CD4-positive, alpha-beta memory T cell (primary cell): ENCODE measurements at regions not wholly inside any gene's neighbourhood (a gene's known extent, or its start where the extent isn't known, plus 50 kb on each side); places are given as distances from the start of the nearest gene placed in this dataset.
"Not testable (repeated sequence)": the region's sequence is repeated elsewhere in the genome, so short reads cannot be mapped to it uniquely, and the experiment has no call there.

Source experiments
- CTCF ChIA-PET: fragments of 350-600 bp; sonication (Branson Sonifier 250); formaldehyde crosslinking; loops from one replicate; lab custom pipeline; 2021; ENCODE audit warnings: inconsistent platforms; ENCODE audit not compliant: partially characterized antibody; lab: Charles Lee
- POLR2A ChIA-PET: fragments of 350-600 bp; sonication (Branson Sonifier 250); formaldehyde crosslinking; loops from one replicate; lab custom pipeline; 2021; ENCODE audit not compliant: partially characterized antibody; lab: Charles Lee
- DNase-seq, 5 donors: peaks; one replicate each; pipeline versions ENCODE4 v3.0.0 to v3.0.0-alpha.2; 2020 to 2022; ENCODE audit warnings: mixed read lengths in 1 of 5
- H3K27ac ChIP-seq: one replicate; pipeline ENCODE4 v1.7.0; 2013; ENCODE audit warnings: low read depth, low read length
- H3K27me3 ChIP-seq: 2 replicates; pipeline ENCODE4 v1.7.0; 2013; ENCODE audit warnings: mild to moderate bottlenecking, low read length, moderate library complexity; ENCODE audit not compliant: insufficient read depth
- H3K36me3 ChIP-seq: 2 replicates; pipeline ENCODE4 v1.7.0; 2013; ENCODE audit warnings: mild to moderate bottlenecking, low read length, moderate library complexity; ENCODE audit not compliant: insufficient read depth
- H3K4me1 ChIP-seq: 2 replicates; pipeline ENCODE4 v1.7.0; 2013; ENCODE audit warnings: mild to moderate bottlenecking, low read length, moderate library complexity; ENCODE audit not compliant: insufficient read depth
- H3K4me3 ChIP-seq, 2 donors: one replicate each; pipeline ENCODE4 v1.7.0; 2013; ENCODE audit warnings: low read length in 2 of 2, mild to moderate bottlenecking in 1 of 2
- H3K9me3 ChIP-seq, 2 donors: one replicate each; pipeline ENCODE4 v1.7.0; 2013; ENCODE audit warnings: low read length in 2 of 2, control low read depth in 1 of 2; ENCODE audit not compliant: control insufficient read depth in 1 of 2
- H3K27ac Mint-ChIP-seq, 7 donors: one replicate each; pipeline ENCODE4 v1.8.0; 2020 to 2021; ENCODE audit warnings: mixed read lengths in 7 of 7, mild to moderate bottlenecking in 6 of 7, inconsistent platforms in 3 of 7, moderate library complexity in 3 of 7
- H3K27me3 Mint-ChIP-seq, 2 donors: one replicate each; pipeline ENCODE4 v1.8.0; 2020 to 2021; ENCODE audit warnings: mixed read lengths in 2 of 2
- H3K36me3 Mint-ChIP-seq, 2 donors: one replicate each; pipeline ENCODE4 v1.8.0; 2020 to 2021; ENCODE audit warnings: mixed read lengths in 2 of 2, inconsistent platforms in 1 of 2, mild to moderate bottlenecking in 1 of 2
- H3K4me1 Mint-ChIP-seq, 4 donors: one replicate each; pipeline ENCODE4 v1.8.0; 2020 to 2021; ENCODE audit warnings: mixed read lengths in 4 of 4, mild to moderate bottlenecking in 1 of 4
- H3K4me3 Mint-ChIP-seq, 8 donors: one replicate each; pipeline ENCODE4 v1.8.0; 2020 to 2021; ENCODE audit warnings: mixed read lengths in 8 of 8, mild to moderate bottlenecking in 7 of 8, moderate library complexity in 6 of 8, inconsistent platforms in 3 of 8
- H3K9me3 Mint-ChIP-seq, 8 donors: one replicate each; pipeline ENCODE4 v1.8.0; 2020 to 2021; ENCODE audit warnings: mixed read lengths in 8 of 8, mild to moderate bottlenecking in 5 of 8, inconsistent platforms in 3 of 8, moderate library complexity in 1 of 8
- intact Hi-C: fragments of 100-400 bp; cut with micrococcal nuclease; formaldehyde crosslinking; loops from one replicate; pipeline ENCODE4 v1.15.1; 2023

DNA sequence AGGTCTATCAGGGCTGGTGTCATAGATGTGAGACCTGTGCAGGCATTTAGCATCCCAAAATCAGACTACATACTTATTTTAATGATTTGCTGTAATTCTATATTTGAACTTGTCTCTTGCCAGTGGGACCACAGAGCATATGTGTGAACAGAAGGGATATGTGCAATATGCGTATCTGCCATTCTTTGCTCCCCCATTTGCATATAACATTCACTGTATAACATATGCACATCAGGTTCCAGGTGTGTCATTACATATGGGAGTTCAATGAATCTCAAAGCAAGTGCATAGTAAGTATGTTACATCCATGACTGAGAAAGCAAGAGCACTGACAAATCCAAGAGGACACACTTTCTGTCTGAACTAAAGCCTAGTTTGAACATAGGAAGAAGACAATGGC lies 1115.1 kb upstream of the CNTN5 start:
- H3K4me1 ChIP-seq, result no peaks in the 10 kb centered on the region
- intact Hi-C loops, result no loop called here
- ChIA-PET CTCF (no interaction called here), POLR2A (no interaction called here)
- Mint-ChIP-seq H3K9me3 (peaks cover 0 to 12% (median 5%) of the 10 kb centered on the region in 8 donors), H3K4me1 (no peaks in the 10 kb centered on the region), H3K4me3 (no peak overlapping the region), H3K36me3 (no peaks in the 10 kb centered on the region), H3K27ac (no peak overlapping the region), H3K27me3 (no peaks in the 10 kb centered on the region)
- H3K4me3 ChIP-seq, result no peak overlapping the region
- no peak overlapping the region for H3K27ac ChIP-seq
- H3K27me3 ChIP-seq, result no peaks in the 10 kb centered on the region
- no peaks in the 10 kb centered on the region for H3K36me3 ChIP-seq
- no peak for DNase-seq
- no peaks in the 10 kb centered on the region for H3K9me3 ChIP-seq

GRCh38 chr11:97908354-97908753 lies 1112.4 kb upstream of the CNTN5 start:
- CTCF ChIA-PET, result no interaction called here
- POLR2A ChIA-PET, result no interaction called here
- no peak overlapping the region for H3K27ac Mint-ChIP-seq
- peaks cover 0 to 9% (median 4%) of the 10 kb centered on the region in 8 donors for H3K9me3 Mint-ChIP-seq
- intact Hi-C loops, result no loop called here
- H3K27me3 Mint-ChIP-seq, result no peaks in the 10 kb centered on the region
- H3K36me3 Mint-ChIP-seq, result no peaks in the 10 kb centered on the region
- Histone ChIP-seq H3K4me1 (no peaks in the 10 kb centered on the region), H3K9me3 (no peaks in the 10 kb centered on the region), H3K36me3 (no peaks in the 10 kb centered on the region), H3K27ac (no peak overlapping the region), H3K4me3 (no peak overlapping the region), H3K27me3 (no peaks in the 10 kb centered on the region)
- H3K4me1 Mint-ChIP-seq, result no peaks in the 10 kb centered on the region
- DNase-seq, result no peak
- no peak overlapping the region for H3K4me3 Mint-ChIP-seq

GRCh38 chr11:97909614-97910399 lies 1110.9 kb upstream of the CNTN5 start:
- intact Hi-C loops, result no loop called here
- DNase-seq, result no peak
- no peaks in the 10 kb centered on the region for H3K4me1 Mint-ChIP-seq
- Histone ChIP-seq H3K4me1 (no peaks in the 10 kb centered on the region), H3K27ac (no peak overlapping the region), H3K36me3 (no peaks in the 10 kb centered on the region), H3K27me3 (no peaks in the 10 kb centered on the region), H3K4me3 (no peak overlapping the region), H3K9me3 (no peaks in the 10 kb centered on the region)
- H3K9me3 Mint-ChIP-seq, result peaks cover 0 to 9% (median 3%) of the 10 kb centered on the region in 8 donors
- POLR2A ChIA-PET, result no interaction called here
- CTCF ChIA-PET, result no interaction called here
- H3K36me3 Mint-ChIP-seq, result no peaks in the 10 kb centered on the region
- H3K27me3 Mint-ChIP-seq, result no peaks in the 10 kb centered on the region
- no peak overlapping the region for H3K27ac Mint-ChIP-seq
- H3K4me3 Mint-ChIP-seq, result no peak overlapping the region

DNA sequence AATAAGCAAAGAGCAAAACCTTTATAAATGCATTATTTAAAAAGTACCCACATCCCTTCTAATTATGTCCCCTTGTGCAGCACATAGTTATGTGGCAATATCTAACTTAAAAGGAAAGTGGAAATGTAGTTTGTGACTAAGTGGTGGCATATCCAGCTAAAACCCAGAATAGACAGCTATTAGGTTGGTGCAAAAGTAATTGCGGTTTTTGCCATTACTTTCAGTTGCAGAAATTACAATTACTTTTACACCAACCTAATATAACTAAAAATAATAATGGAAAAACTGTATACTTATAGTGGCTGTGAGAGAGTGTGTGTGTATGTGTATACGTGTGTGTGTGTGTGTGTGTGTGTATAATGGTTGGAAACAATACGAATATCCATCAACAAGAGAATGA lies 1108.1 kb upstream of the CNTN5 start:
- H3K9me3 ChIP-seq, result no peaks in the 10 kb centered on the region
- Mint-ChIP-seq H3K4me1 (no peaks in the 10 kb centered on the region), H3K36me3 (no peaks in the 10 kb centered on the region), H3K27ac (no peak overlapping the region), H3K4me3 (no peak overlapping the region), H3K9me3 (peaks cover 0 to 13% (median 2%) of the 10 kb centered on the region in 8 donors), H3K27me3 (no peaks in the 10 kb centered on the region)
- H3K27me3 ChIP-seq, result no peaks in the 10 kb centered on the region
- no peaks in the 10 kb centered on the region for H3K36me3 ChIP-seq
- no peak for DNase-seq
- CTCF ChIA-PET, result no interaction called here
- POLR2A ChIA-PET, result no interaction called here
- H3K4me1 ChIP-seq, result no peaks in the 10 kb centered on the region
- H3K4me3 ChIP-seq, result no peak overlapping the region
- intact Hi-C loops, result no loop called here
- no peak overlapping the region for H3K27ac ChIP-seq

GRCh38 chr11:97922933-97923332 lies 1097.8 kb upstream of the CNTN5 start:
- H3K4me3 ChIP-seq, H3K4me1 ChIP-seq, DNase-seq, H3K9me3 ChIP-seq, intact Hi-C loops, H3K36me3 ChIP-seq, H3K27me3 ChIP-seq, H3K4me1 Mint-ChIP-seq, CTCF ChIA-PET, H3K27ac Mint-ChIP-seq, H3K36me3 Mint-ChIP-seq, H3K27me3 Mint-ChIP-seq, POLR2A ChIA-PET, H3K27ac ChIP-seq, H3K4me3 Mint-ChIP-seq: not testable (repeated sequence)
- H3K9me3 Mint-ChIP-seq, result peaks cover 0 to 17% (median 6%) of the 10 kb centered on the region in 8 donors

DNA sequence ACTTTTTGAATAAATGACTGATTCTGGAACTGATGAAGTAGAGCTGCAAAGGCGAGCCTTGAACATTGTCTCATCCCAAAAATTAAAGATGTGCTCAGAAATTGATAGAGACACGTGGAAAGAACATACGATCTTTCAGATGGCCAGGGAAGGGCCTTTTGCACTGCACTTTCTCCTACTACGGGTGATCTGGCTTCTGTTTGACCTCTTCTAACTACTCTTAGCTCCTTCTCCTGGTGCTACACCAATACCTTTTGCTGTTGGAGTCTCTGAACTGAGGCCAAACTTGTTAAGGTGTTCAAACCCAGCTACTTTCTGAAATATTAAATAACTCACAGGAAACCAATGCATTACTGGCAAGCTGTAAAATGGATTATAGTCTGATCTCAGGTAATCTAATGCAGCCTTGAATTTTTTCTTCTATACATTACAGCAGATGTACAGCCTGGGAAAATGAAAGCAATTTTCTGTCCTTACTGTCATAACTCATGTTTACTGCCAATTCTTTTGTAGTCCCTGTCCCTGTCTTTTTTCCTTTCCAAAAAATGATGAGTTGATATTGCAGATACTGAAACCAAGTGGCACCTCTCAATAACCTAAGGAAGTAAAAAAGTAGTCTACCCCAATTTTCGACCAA lies 1086.1 kb upstream of the CNTN5 start:
- H3K36me3 Mint-ChIP-seq, result no peaks in the 10 kb centered on the region
- Histone ChIP-seq H3K36me3 (no peaks in the 10 kb centered on the region), H3K27me3 (no peaks in the 10 kb centered on the region), H3K4me3 (no peak overlapping the region), H3K9me3 (no peaks in the 10 kb centered on the region), H3K27ac (no peak overlapping the region), H3K4me1 (no peaks in the 10 kb centered on the region)
- POLR2A ChIA-PET, result no interaction called here
- CTCF ChIA-PET, result no interaction called here
- H3K27ac Mint-ChIP-seq, result no peak overlapping the region
- no peaks in the 10 kb centered on the region for H3K27me3 Mint-ChIP-seq
- H3K4me1 Mint-ChIP-seq, result no peaks in the 10 kb centered on the region
- no peak overlapping the region for H3K4me3 Mint-ChIP-seq
- peaks cover 0 to 5% (median 2%) of the 10 kb centered on the region in 8 donors for H3K9me3 Mint-ChIP-seq
- no peak for DNase-seq
- intact Hi-C loops, result no loop called here

DNA sequence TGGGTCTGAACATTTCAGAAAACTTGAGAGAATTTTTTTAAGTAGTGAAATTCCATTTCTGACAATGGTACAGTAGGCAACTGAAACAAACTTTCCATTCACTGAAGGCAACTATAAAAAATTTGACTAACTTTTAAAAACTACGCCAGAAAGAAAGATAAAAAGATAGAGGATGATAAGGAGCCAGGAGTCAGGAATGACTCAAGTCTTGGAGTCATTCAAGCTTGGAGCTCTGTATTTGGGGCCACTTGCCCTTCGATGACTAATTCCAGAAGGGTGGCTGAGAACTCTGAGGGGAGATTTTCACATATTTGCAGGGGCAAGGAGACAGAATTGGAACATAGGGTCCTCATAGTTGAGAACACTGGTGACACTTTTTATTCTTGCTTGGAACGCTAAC lies 1083.2 kb upstream of the CNTN5 start:
- Histone ChIP-seq H3K4me3 (no peak overlapping the region), H3K27ac (no peak overlapping the region), H3K9me3 (no peaks in the 10 kb centered on the region), H3K36me3 (no peaks in the 10 kb centered on the region), H3K27me3 (no peaks in the 10 kb centered on the region), H3K4me1 (no peaks in the 10 kb centered on the region)
- Mint-ChIP-seq H3K27ac (no peak overlapping the region), H3K9me3 (peaks cover 0 to 9% (median 2%) of the 10 kb centered on the region in 8 donors), H3K36me3 (no peaks in the 10 kb centered on the region), H3K4me3 (no peak overlapping the region), H3K27me3 (no peaks in the 10 kb centered on the region), H3K4me1 (no peaks in the 10 kb centered on the region)
- intact Hi-C loops, result no loop called here
- ChIA-PET POLR2A (no interaction called here), CTCF (no interaction called here)
- DNase-seq, result no peak
